WTC11 (cell line): ENCODE measurements at regions not wholly inside any gene's neighbourhood (a gene's known extent, or its start where the extent isn't known, plus 50 kb on each side); places are given as distances from the start of the nearest gene placed in this dataset.

Experiments used
- CBFB ChIP-seq: sonication (generic); formaldehyde crosslinking; IDR thresholded peaks from 2 replicates; pipeline ENCODE4 v1.8.1; 2022; ENCODE audit warnings: mild to moderate bottlenecking, low read depth, missing genetic modification reagents
- CTCF ChIP-seq: fragments of 200-600 bp; IDR thresholded peaks from 2 replicates; pipeline ENCODE4 v1.8.0; 2022; ENCODE audit warnings: antibody characterized with exemption
- E2F5 ChIP-seq: sonication (generic); formaldehyde crosslinking; IDR thresholded peaks from 2 replicates; pipeline ENCODE4 v1.8.1; 2022; ENCODE audit warnings: mild to moderate bottlenecking, moderate library complexity, missing genetic modification reagents
- FOXP1 ChIP-seq: sonication (generic); formaldehyde crosslinking; IDR thresholded peaks from 2 replicates; pipeline ENCODE4 v1.8.0; 2022; ENCODE audit warnings: missing genetic modification reagents, mild to moderate bottlenecking, moderate library complexity, borderline replicate concordance
- HMGXB4 ChIP-seq: sonication (generic); formaldehyde crosslinking; IDR thresholded peaks from 2 replicates; pipeline ENCODE4 v1.8.1; 2023; ENCODE audit warnings: mild to moderate bottlenecking, moderate library complexity, missing genetic modification reagents
- NFYB ChIP-seq: sonication (generic); formaldehyde crosslinking; conservative IDR thresholded peaks from 2 replicates; pipeline ENCODE4 v1.8.0; 2022; ENCODE audit warnings: low read depth, missing genetic modification reagents
- TEAD4 ChIP-seq: sonication (generic); formaldehyde crosslinking; IDR thresholded peaks from 2 replicates; pipeline ENCODE4 v1.8.0; 2022; ENCODE audit warnings: mild to moderate bottlenecking, missing genetic modification reagents

GRCh38 chr4:8708401-8709021, 115.9 kb downstream of the CPZ start:
- TF ChIP-seq CBFB (CRISPR knock-in tag) (no peak), E2F5 (no peak), CTCF (no peak), TEAD4 (no peak), HMGXB4 (no peak), NFYB (CRISPR knock-in tag) (no peak), FOXP1 (no peak)
